BLaER1 treated with 17β-estradiol and CSF1 and Interleukin-3, amounts not matched to agents 10 nM and 100 nM (cell line): ENCODE measurements at regions not wholly inside any gene's neighbourhood (a gene's known extent, or its start where the extent isn't known, plus 50 kb on each side); places are given as distances from the start of the nearest gene placed in this dataset.
A peak's percentile ranks its signal among the peaks of the same experiment; 100 is the strongest.

Source experiments
- H3K27ac ChIP-seq, 11 experiments: shearing (Covaris generic); formaldehyde crosslinking; 2 replicates each; pipeline ENCODE4 v1.8.1; 2022
- H3K27me3 ChIP-seq, 11 experiments: shearing (Covaris generic); formaldehyde crosslinking; 2 replicates each; pipeline ENCODE4 v1.8.1; 2022
- H3K36me3 ChIP-seq, 11 experiments: shearing (Covaris generic); formaldehyde crosslinking; 2 replicates each; pipeline ENCODE4 v1.8.1; 2022
- H3K4me1 ChIP-seq, 10 experiments: shearing (Covaris generic); formaldehyde crosslinking; 2 replicates each; pipeline ENCODE4 v1.8.1; 2022
- H3K4me2 ChIP-seq, 11 experiments: shearing (Covaris generic); formaldehyde crosslinking; 2 replicates each; pipeline ENCODE4 v1.8.1; 2022
- H3K4me3 ChIP-seq, 10 experiments: shearing (Covaris generic); formaldehyde crosslinking; 2 replicates each; pipeline ENCODE4 v1.8.1; 2022
- H3K9ac ChIP-seq, 11 experiments: shearing (Covaris generic); formaldehyde crosslinking; 2 replicates each; pipeline ENCODE4 v1.8.1; 2022
- H3K9me3 ChIP-seq, 11 experiments: shearing (Covaris generic); formaldehyde crosslinking; replicated peaks in 1 of 11; 2 replicates each; pipeline ENCODE4 v1.8.1; 2022
- H4K20me1 ChIP-seq, 11 experiments: shearing (Covaris generic); formaldehyde crosslinking; 2 replicates each; pipeline ENCODE4 v1.8.1; 2022
- Cebpa-rat ChIP-seq, 11 experiments: shearing (Covaris generic); IDR thresholded peaks; 2 replicates each; pipeline ENCODE4 v1.8.1; 2022

DNA sequence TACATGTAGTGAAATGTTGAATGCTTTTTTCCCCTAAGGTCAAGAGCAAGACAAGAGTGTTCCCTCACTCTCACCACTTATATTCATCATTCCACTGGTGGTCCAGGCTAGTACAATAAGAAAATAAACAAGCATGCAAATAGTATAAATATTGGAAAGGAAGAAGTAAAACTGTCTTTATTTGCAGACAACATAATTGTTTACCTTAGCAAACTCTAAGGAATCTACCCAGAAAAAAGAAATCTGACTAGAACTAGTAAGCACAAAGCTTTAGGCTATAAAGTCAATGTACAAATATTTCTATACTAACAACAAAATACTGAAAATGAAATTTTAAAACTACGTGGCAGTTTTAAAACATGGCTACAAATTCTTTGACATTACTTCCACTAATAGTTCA, 101.7 kb downstream of the CYB561 start:
- peaks cover 0 to 26% (median 0%) of the 10 kb centered on the region in 11 experiments; a peak in 8 of 22 replicates for H3K36me3 ChIP-seq
- no peak overlapping the region for H3K4me3 ChIP-seq
- no peak for TF ChIP-seq Cebpa-rat (IDR thresholded peaks at IDR 0.05)
- no peak overlapping the region for H3K27ac ChIP-seq
- H3K4me2 ChIP-seq: no peak overlapping the region
- no peak overlapping the region for H3K9ac ChIP-seq
- no peaks in the 10 kb centered on the region for H3K27me3 ChIP-seq
- no peaks in the 10 kb centered on the region for H3K9me3 ChIP-seq
- no peaks in the 10 kb centered on the region for H3K4me1 ChIP-seq
- H4K20me1 ChIP-seq: no peaks in the 10 kb centered on the region

- no peak overlapping the region for H3K4me3 ChIP-seq
- no peaks in the 10 kb centered on the region for H4K20me1 ChIP-seq
- peaks cover 0 to 23% (median 0%) of the 10 kb centered on the region in 11 experiments; a peak in 8 of 22 replicates for H3K36me3 ChIP-seq
- H3K9ac ChIP-seq: no peak overlapping the region
- no peaks in the 10 kb centered on the region for H3K27me3 ChIP-seq
- H3K9me3 ChIP-seq: no peaks in the 10 kb centered on the region
- no peak overlapping the region for H3K4me2 ChIP-seq
- no peak for TF ChIP-seq Cebpa-rat (IDR thresholded peaks at IDR 0.05)
- no peak overlapping the region for H3K27ac ChIP-seq
- no peaks in the 10 kb centered on the region for H3K4me1 ChIP-seq
These were observed 100.5 kb downstream of the CYB561 start for GRCh38 chr17:63345611-63346010.

- no peak overlapping the region for H3K4me2 ChIP-seq
- no peaks in the 10 kb centered on the region for H3K4me1 ChIP-seq
- peaks cover 0 to 12% (median 0%) of the 10 kb centered on the region in 11 experiments; a peak in 7 of 22 replicates for H3K36me3 ChIP-seq
- no peak overlapping the region for H3K9ac ChIP-seq
- no peak overlapping the region for H3K27ac ChIP-seq
- H3K9me3 ChIP-seq: no peaks in the 10 kb centered on the region
- H3K27me3 ChIP-seq: no peaks in the 10 kb centered on the region
- no peaks in the 10 kb centered on the region for H4K20me1 ChIP-seq
- TF ChIP-seq Cebpa-rat (IDR thresholded peaks at IDR 0.05): no peak
- no peak overlapping the region for H3K4me3 ChIP-seq
These were observed 98.6 kb downstream of the CYB561 start for GRCh38 chr17:63347475-63347874.

DNA sequence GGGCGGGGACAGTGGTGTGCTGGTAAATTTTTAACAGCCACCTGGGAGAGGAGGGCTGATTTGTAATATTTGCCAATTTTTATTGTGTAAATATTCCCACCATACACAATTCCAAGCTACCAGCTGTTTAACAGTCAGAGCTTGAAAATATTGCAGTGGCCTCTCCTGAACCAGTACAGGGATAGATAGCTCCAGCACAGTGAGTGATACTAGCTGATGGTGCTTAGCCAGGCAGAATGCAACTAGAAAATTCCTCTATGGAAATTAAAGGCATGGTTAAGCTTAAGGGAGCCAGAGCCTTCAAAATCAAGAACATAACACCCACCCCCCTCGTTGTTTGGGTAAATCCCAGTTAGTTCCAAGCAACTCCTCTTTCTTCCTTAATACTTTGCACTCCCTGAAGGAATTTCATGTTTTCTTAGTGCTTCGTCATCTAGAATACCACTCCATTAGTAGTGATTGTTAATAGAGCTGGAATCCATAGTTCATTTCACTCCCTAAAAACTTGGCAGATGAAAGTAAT, 96.6 kb downstream of the CYB561 start:
- no peaks in the 10 kb centered on the region for H3K9me3 ChIP-seq
- H3K4me1 ChIP-seq: no peaks in the 10 kb centered on the region
- TF ChIP-seq Cebpa-rat (IDR thresholded peaks at IDR 0.05): no peak
- no peak overlapping the region for H3K27ac ChIP-seq
- no peak overlapping the region for H3K4me3 ChIP-seq
- no peak overlapping the region for H3K4me2 ChIP-seq
- no peak overlapping the region for H3K9ac ChIP-seq
- H3K27me3 ChIP-seq: no peaks in the 10 kb centered on the region
- no peaks in the 10 kb centered on the region for H4K20me1 ChIP-seq
- H3K36me3 ChIP-seq: peaks cover 0 to 4% (median 0%) of the 10 kb centered on the region in 11 experiments; a peak in 3 of 22 replicates

DNA sequence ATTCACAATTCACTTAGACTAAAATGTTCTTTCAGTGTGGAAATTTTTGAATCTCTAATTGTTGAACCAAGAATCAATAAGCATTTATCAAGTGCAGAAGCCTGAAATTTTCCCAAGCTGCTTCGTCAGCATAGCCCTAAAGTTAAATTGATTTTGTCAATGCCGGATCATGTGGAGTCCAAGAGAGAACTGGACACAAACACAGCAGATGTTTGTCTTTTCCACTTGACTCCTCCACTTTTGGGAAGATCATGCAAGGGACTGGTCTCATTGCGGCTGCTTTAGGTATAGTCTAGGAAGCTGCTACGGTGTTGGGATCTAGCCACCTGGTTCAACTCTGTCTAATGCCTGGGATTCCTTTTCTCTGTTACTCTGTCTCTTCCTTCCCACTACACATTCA, 95.7 kb downstream of the CYB561 start:
- Histone ChIP-seq H3K27ac (no peak overlapping the region), H4K20me1 (no peaks in the 10 kb centered on the region), H3K9me3 (no peaks in the 10 kb centered on the region), H3K4me2 (no peak overlapping the region), H3K27me3 (no peaks in the 10 kb centered on the region), H3K4me3 (no peak overlapping the region), H3K4me1 (no peaks in the 10 kb centered on the region), H3K9ac (no peak overlapping the region), H3K36me3 (peaks cover 0 to 8% (median 0%) of the 10 kb centered on the region in 11 experiments; a peak in 4 of 22 replicates)
- no peak for TF ChIP-seq Cebpa-rat (IDR thresholded peaks at IDR 0.05)

DNA sequence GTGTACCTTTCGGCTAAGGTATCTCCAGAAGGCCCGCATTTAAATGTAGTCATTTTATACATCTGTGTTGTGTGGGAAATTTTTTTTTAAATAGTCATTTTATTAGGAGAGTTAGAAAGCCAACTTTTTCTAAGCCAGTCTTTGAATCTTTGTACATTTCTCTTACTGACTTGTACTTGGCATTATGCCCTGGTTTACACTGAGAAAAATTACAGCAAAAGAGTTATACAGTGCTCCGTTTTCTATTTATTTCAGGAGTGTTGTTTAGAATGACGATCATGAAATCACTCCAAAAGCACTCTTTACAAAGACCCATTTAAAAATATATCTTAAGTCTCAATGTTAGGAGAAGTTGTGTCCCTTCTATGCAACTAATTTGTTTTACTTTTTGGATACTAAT, 91.8 kb downstream of the CYB561 start:
- no peak overlapping the region for H3K27ac ChIP-seq
- H3K4me1 ChIP-seq: peaks cover 0 to 10% (median 7%) of the 10 kb centered on the region in 10 experiments; a peak in 15 of 20 replicates
- peaks cover 0 to 8% (median 0%) of the 10 kb centered on the region in 11 experiments; a peak in 3 of 22 replicates for H3K36me3 ChIP-seq
- no peak overlapping the region for H3K9ac ChIP-seq
- H3K27me3 ChIP-seq: no peaks in the 10 kb centered on the region
- H3K4me2 ChIP-seq: no peak overlapping the region
- no peaks in the 10 kb centered on the region for H3K9me3 ChIP-seq
- TF ChIP-seq Cebpa-rat (IDR thresholded peaks at IDR 0.05): no peak
- H3K4me3 ChIP-seq: no peak overlapping the region
- H4K20me1 ChIP-seq: no peaks in the 10 kb centered on the region

- Histone ChIP-seq H3K4me3 (no peak overlapping the region), H3K27me3 (no peaks in the 10 kb centered on the region), H3K4me1 (peaks cover 0 to 13% (median 9%) of the 10 kb centered on the region in 10 experiments; a peak in 15 of 20 replicates), H3K27ac (no peak overlapping the region), H3K36me3 (peaks cover 3 to 14% (median 4%) of the 10 kb centered on the region in 11 experiments; a peak in 17 of 22 replicates), H3K4me2 (no peak overlapping the region), H4K20me1 (no peaks in the 10 kb centered on the region), H3K9me3 (peaks cover 6 to 13% (median 8%) of the 10 kb centered on the region in 11 experiments), H3K9ac (no peak overlapping the region)
- TF ChIP-seq Cebpa-rat (IDR thresholded peaks at IDR 0.05): no peak
These were observed 89.8 kb downstream of the CYB561 start for GRCh38 chr17:63356337-63356757.

- Histone ChIP-seq H4K20me1 (no peaks in the 10 kb centered on the region), H3K4me3 (no peak overlapping the region), H3K9ac (no peak overlapping the region), H3K36me3 (peaks cover 14 to 28% (median 18%) of the 10 kb centered on the region in 11 experiments; a peak in 21 of 22 replicates), H3K9me3 (peaks cover 22 to 29% (median 25%) of the 10 kb centered on the region in 11 experiments), H3K27ac (no peak overlapping the region), H3K27me3 (no peaks in the 10 kb centered on the region), H3K4me1 (peaks cover 0 to 13% (median 9%) of the 10 kb centered on the region in 10 experiments; a peak in 15 of 20 replicates), H3K4me2 (peak overlapping the region in 5 of 11 experiments; percentile 37 to 62 (median 50); a peak in 5 of 22 replicates)
- no peak for TF ChIP-seq Cebpa-rat (IDR thresholded peaks at IDR 0.05)
These were observed 87.8 kb downstream of the CYB561 start for GRCh38 chr17:63358111-63358839.

DNA sequence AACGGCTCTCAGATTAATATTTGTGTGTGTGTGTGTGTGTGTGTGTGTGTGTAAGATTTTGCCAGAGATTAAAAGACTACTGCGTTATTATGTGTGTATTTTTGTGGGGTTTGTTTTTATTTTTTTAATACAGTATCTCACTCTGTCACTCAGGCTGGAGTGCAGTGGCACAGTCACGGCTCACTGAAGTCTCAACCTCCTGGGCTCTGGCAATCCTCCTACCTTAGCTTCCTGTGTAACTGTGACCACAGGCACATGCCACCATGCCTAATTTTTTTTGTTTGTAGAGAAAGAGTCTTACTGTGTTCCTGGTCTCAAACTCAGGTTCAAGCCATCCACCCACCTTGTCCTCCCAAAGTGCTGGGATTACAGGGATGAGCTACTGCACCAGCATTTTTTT, 87.2 kb downstream of the CYB561 start:
- no peaks in the 10 kb centered on the region for H4K20me1 ChIP-seq
- peaks cover 14 to 28% (median 18%) of the 10 kb centered on the region in 11 experiments; a peak in 21 of 22 replicates for H3K36me3 ChIP-seq
- H3K27ac ChIP-seq: no peak overlapping the region
- peaks cover 22 to 31% (median 28%) of the 10 kb centered on the region in 11 experiments for H3K9me3 ChIP-seq
- TF ChIP-seq Cebpa-rat (IDR thresholded peaks at IDR 0.05): no peak
- H3K27me3 ChIP-seq: no peaks in the 10 kb centered on the region
- no peak overlapping the region for H3K9ac ChIP-seq
- peak overlapping the region in 9 of 11 experiments; percentile 7 to 62 (median 50); a peak in 16 of 22 replicates for H3K4me2 ChIP-seq
- peaks cover 0 to 14% (median 9%) of the 10 kb centered on the region in 10 experiments; a peak in 15 of 20 replicates for H3K4me1 ChIP-seq
- no peak overlapping the region for H3K4me3 ChIP-seq
